ENCODE measurements at regions not wholly inside any gene's neighbourhood (a gene's known extent, or its start where the extent isn't known, plus 50 kb on each side); places are given as distances from the start of the nearest gene placed in this dataset.

GRCh38 chrX:16511796-16512776 is 137.9 kb upstream of the S100G start:
- no peak overlapping the region for H3K27ac Mint-ChIP-seq
- no peaks in the 10 kb centered on the region for H3K36me3 Mint-ChIP-seq
- DNase-seq (ENCODE audit: low spot score in 2 of 2) (no peak), ATAC-seq (no peak)
- H3K9me3 Mint-ChIP-seq = no peaks in the 10 kb centered on the region

DNA sequence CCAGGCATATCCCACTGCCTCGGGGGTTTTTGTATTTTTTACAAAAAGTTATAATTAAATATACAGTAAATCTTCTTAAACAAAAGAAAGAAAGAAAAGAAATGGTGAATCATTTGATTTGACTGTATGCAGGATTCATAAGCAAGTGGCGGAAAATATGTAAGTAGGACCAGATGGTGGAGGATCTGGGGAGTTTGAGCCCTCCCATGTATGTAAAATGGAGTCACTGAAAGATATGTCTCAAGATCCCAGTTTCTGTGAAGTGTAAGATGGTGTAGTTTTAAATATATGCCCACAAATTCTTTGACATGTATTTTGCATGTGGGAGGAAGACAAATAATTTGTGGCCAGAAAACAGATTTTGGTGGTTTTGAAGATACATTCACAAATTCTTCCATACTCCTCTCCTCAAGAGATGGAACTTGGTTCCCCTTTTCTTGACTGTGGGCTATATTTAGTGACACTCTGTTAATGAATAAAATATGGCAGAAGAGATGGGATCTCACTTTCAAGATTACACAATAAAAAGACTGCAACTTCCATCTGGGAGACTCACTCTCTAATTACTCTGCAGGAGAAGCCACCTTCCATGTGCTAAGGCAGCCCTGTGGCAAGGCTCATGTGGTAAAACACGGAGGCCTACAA is 133.6 kb upstream of the S100G start:
- DNase-seq (ENCODE audit: low spot score in 2 of 2) (no peak), ATAC-seq (no peak)
- Mint-ChIP-seq H3K36me3 (no peaks in the 10 kb centered on the region), H3K9me3 (peaks cover 0 to 5% of the 10 kb centered on the region in 2 donors), H3K27ac (no peak overlapping the region)

- Mint-ChIP-seq H3K9me3 (peaks cover 0 to 5% of the 10 kb centered on the region in 2 donors), H3K36me3 (no peaks in the 10 kb centered on the region), H3K27ac (no peak overlapping the region)
- no peak for ATAC-seq
- no peak for DNase-seq (ENCODE audit: low spot score in 2 of 2)
These were observed 132.8 kb upstream of the S100G start for GRCh38 chrX:16517039-16517605.

DNA sequence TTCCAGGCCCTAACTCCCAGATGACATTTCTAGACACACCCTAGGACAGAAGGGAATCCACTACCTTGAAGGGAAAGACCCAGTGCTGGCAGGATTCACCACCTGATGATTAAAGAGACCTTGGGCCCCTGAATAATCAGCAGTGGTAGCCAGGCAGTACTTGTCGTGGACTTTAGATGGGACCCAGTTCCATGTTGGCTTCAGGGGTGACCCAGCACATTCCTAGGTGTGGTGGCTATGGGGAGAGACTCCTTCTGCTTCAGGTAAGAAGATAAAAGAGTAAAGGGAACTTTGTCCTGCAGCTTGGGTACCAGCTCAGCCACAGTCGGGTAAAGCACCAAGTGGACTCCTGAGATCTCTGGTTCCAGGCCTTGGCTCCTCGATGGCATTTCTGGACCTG is 131.8 kb upstream of the S100G start:
- no peaks in the 10 kb centered on the region for H3K36me3 Mint-ChIP-seq
- no peak for ATAC-seq

GRCh38 chrX:16524316-16524715 is 125.6 kb upstream of the S100G start:
- no peak for ATAC-seq

More for the DNA sequence above, 131.8 kb upstream of the S100G start:
- Mint-ChIP-seq H3K27ac (peak overlapping the region in 1 of 2 donors; percentile 68), H3K9me3 (peaks cover 0 to 9% of the 10 kb centered on the region in 2 donors)
- DNase-seq (ENCODE audit: low spot score in 2 of 2) = no peak

DNA sequence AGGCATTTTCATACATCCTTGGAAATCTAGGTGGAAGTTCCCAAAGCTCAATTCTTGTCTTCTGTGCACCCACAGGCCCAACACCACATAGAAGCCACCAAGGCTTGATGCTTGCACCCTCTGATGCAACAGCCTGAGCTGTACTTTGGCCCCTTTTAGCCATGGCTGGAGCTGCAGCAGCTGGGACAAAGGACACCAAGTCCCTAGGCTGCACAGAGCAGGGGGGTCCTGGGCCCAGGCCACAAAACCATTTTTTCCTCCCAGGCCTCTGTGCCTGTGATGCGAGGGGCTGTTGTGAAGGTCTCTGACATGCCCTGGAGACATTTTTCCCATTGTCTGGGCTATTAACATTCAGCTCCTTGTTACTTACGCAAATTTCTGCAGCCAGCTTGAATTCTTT is 124.0 kb upstream of the S100G start:
- H3K36me3 Mint-ChIP-seq = peaks cover 6 to 40% of the 10 kb centered on the region in 2 donors
- H3K27ac Mint-ChIP-seq = no peak overlapping the region
- peaks cover 0 to 17% of the 10 kb centered on the region in 2 donors for H3K9me3 Mint-ChIP-seq
- DNase-seq (ENCODE audit: low spot score in 2 of 2) (no peak), ATAC-seq (no peak)

More at GRCh38 chrX:16524316-16524715, 125.6 kb upstream of the S100G start:
- Mint-ChIP-seq H3K27ac (no peak overlapping the region), H3K36me3 (peaks cover 6 to 40% of the 10 kb centered on the region in 2 donors), H3K9me3 (peaks cover 0 to 22% of the 10 kb centered on the region in 2 donors)
- no peak for DNase-seq (ENCODE audit: low spot score in 2 of 2)

GRCh38 chrX:16528620-16529019 is 121.3 kb upstream of the S100G start:
- Mint-ChIP-seq H3K9me3 (peaks cover 0 to 12% of the 10 kb centered on the region in 2 donors), H3K27ac (peak overlapping the region; percentile 90 to 97), H3K36me3 (peaks cover 6 to 40% of the 10 kb centered on the region in 2 donors)
- DNase-seq (ENCODE audit: low spot score in 2 of 2) = peak in 1 of 2 donors; percentile 13
- ATAC-seq = peak; percentile 76 to 78

All from activated naive CD4-positive, alpha-beta T cell treated with anti-CD3 and anti-CD28 coated beads, Interleukin-2, amount 50 U/mL, for 72 hours (primary cell).